ENCODE measurements at regions not wholly inside any gene's neighbourhood (a gene's known extent, or its start where the extent isn't known, plus 50 kb on each side); places are given as distances from the start of the nearest gene placed in this dataset.

- TF ChIP-seq CTCF (IDR thresholded peaks at IDR 0.05): no peak
- no peak for TF ChIP-seq POLR2A (IDR thresholded peaks at IDR 0.05)
Measured at GRCh38 chr1:219514728-219515127, 98.2 kb downstream of the ZC3H11B start.
